ENCODE measurements at regions not wholly inside any gene's neighbourhood (a gene's known extent, or its start where the extent isn't known, plus 50 kb on each side); places are given as distances from the start of the nearest gene placed in this dataset.

DNA sequence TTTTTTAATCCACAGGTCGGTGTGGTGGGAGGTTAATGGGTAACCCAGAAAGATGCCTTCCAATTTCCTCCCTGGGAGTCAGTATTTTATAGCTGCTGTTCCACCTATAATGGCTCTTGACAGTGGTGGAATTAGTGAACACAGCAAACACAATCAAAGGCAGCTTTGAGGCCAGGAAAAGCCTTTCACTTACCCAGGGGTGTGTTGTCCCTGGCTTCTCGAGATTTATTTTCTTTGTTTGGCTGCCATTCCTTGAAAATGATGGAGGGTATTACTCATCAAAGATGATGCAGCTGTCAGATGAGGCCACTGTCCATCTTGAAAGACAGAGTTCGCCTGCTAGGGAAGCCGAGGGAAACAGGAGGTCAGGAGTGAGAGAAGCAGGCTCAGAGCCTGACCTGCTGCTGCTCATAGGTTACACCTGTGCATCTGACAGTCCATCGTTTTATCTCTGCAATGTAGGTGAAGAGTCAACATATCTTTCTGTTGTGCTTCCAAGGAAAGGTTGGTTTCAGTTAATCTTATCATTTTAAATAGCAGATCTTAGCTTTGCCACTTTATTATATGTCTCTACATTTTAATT lies 221.6 kb downstream of the XPNPEP1 start:
- TF ChIP-seq, protein P1, sequence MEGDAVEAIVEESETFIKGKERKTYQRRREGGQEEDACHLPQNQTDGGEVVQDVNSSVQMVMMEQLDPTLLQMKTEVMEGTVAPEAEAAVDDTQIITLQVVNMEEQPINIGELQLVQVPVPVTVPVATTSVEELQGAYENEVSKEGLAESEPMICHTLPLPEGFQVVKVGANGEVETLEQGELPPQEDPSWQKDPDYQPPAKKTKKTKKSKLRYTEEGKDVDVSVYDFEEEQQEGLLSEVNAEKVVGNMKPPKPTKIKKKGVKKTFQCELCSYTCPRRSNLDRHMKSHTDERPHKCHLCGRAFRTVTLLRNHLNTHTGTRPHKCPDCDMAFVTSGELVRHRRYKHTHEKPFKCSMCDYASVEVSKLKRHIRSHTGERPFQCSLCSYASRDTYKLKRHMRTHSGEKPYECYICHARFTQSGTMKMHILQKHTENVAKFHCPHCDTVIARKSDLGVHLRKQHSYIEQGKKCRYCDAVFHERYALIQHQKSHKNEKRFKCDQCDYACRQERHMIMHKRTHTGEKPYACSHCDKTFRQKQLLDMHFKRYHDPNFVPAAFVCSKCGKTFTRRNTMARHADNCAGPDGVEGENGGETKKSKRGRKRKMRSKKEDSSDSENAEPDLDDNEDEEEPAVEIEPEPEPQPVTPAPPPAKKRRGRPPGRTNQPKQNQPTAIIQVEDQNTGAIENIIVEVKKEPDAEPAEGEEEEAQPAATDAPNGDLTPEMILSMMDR (IDR thresholded peaks at IDR 0.05; ENCODE audit: insufficient read depth, low read length, poor library complexity, severe bottlenecking), result no peak
- H3K4me3 ChIP-seq (replicated peaks; ENCODE audit: low read depth, low read length), result no peak overlapping the region
- H3K36me3 ChIP-seq (ENCODE audit: control insufficient read depth, insufficient read depth, low read length), result no peaks in the 10 kb centered on the region
- no peaks in the 10 kb centered on the region for H3K27me3 ChIP-seq (replicated peaks; ENCODE audit: control insufficient read depth, insufficient read depth, low read length)
- no peak for DNase-seq (ENCODE audit: extremely low read depth, insufficient read length)

DNA sequence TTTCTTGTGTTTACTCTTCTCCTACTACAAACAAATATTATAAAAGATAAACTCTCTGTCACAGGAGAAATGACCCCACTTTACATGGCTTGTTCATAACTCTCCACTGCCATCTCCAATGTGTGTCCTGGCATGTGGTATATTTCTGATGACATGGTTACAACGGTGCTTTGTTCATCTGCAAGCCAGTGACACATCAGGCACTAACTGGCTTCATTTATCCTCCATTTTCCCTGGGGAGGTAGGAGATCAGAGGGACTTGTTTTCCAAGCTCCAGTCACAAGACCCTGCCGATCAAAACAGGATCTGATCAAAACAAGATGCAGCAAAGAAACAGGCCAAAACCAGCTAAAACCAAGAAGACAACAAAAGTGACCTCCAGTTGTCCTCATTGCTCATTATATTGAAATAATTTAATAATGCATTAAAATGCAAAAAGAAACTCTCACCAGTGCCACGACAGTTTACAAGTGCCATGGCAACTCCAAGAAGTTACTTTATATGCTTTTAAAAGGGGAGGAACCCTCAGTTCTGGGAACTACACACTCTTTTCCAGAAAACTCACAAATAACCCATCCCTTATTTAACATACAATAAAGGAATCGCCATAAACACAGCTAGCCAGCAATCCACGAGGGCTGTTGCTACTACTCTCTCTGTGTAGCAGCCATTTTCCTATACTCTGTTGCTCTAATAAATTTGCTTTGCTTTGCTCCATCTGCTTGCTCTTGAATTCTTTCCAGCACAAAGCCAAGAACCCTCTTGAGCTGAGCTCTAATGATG lies 224.2 kb downstream of the XPNPEP1 start:
- DNase-seq (ENCODE audit: extremely low read depth, insufficient read length), result no peak
- no peak overlapping the region for H3K4me3 ChIP-seq (replicated peaks; ENCODE audit: low read depth, low read length)
- H3K27me3 ChIP-seq (replicated peaks; ENCODE audit: control insufficient read depth, insufficient read depth, low read length), result no peaks in the 10 kb centered on the region
- TF ChIP-seq, protein P1 (IDR thresholded peaks at IDR 0.05; ENCODE audit: insufficient read depth, low read length, poor library complexity, severe bottlenecking), result no peak
- no peaks in the 10 kb centered on the region for H3K36me3 ChIP-seq (ENCODE audit: control insufficient read depth, insufficient read depth, low read length)

DNA sequence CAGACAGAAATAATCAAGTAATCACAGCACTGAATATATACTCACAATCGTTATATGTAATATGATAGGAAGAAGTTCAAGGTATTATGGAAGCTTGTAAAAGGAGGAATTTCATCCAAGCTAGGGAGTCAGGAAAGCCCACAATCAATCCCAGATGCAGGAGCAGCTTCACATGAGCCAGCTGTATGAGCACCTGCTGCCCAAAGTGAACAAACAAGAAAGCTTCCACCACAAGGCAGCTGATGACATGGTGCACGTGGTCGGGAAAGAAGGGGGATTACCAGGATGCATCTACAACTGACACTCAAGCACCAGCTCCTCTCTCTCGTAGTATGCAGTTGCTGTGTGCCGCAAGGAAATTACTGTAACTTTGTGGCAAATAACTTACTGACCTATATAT lies 225.2 kb downstream of the XPNPEP1 start:
- DNase-seq (ENCODE audit: extremely low read depth, insufficient read length), result no peak
- TF ChIP-seq, protein P1 (IDR thresholded peaks at IDR 0.05; ENCODE audit: insufficient read depth, low read length, poor library complexity, severe bottlenecking), result no peak

DNA sequence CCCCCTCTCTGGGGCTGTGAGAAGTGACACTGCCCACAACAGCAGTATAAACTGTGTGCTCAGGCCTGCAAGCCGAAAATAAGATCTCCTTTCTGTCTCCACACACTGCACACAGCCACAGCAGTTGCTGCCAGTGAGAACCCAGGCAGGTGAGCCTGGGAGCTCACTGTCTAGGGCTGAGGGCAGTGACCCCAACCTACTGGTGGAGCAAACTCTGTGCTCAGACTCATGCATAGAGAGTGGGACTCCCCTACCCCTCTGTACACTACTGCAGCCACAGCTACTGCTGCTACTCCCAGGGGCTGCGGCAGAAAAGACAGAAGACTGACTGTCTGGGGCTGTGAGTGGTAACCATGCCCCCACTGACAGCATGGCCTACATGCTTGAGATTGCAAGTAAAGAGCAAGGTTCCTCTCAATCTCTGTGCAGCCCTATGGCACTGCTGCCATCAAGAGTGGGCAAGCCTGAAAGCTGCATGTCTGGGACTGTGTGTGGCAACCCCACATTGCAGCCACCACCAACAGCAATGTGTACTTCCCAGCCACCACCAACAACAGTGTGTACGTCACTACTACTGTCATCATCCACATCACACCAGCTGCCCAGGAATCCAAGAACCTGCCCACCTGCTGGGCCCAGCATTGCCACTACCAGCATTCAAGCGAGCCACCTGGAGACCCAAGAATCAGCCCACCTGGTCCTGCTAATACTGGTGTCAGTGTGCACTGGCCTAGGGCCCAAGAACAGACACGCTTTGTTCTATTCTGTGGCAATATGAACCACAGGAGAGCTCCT lies 226.1 kb downstream of the XPNPEP1 start:
- Histone ChIP-seq H3K27me3 (replicated peaks; ENCODE audit: control insufficient read depth, insufficient read depth, low read length) (no peaks in the 10 kb centered on the region), H3K36me3 (ENCODE audit: control insufficient read depth, insufficient read depth, low read length) (no peaks in the 10 kb centered on the region), H3K4me3 (replicated peaks; ENCODE audit: low read depth, low read length) (no peak overlapping the region)
- TF ChIP-seq, protein P1 (IDR thresholded peaks at IDR 0.05; ENCODE audit: insufficient read depth, low read length, poor library complexity, severe bottlenecking), result no peak
- no peak for DNase-seq (ENCODE audit: extremely low read depth, insufficient read length)

More for the DNA sequence above, 225.2 kb downstream of the XPNPEP1 start:
- no peak overlapping the region for H3K4me3 ChIP-seq (replicated peaks; ENCODE audit: low read depth, low read length)
- H3K36me3 ChIP-seq (ENCODE audit: control insufficient read depth, insufficient read depth, low read length), result no peaks in the 10 kb centered on the region
- H3K27me3 ChIP-seq (replicated peaks; ENCODE audit: control insufficient read depth, insufficient read depth, low read length), result no peaks in the 10 kb centered on the region

DNA sequence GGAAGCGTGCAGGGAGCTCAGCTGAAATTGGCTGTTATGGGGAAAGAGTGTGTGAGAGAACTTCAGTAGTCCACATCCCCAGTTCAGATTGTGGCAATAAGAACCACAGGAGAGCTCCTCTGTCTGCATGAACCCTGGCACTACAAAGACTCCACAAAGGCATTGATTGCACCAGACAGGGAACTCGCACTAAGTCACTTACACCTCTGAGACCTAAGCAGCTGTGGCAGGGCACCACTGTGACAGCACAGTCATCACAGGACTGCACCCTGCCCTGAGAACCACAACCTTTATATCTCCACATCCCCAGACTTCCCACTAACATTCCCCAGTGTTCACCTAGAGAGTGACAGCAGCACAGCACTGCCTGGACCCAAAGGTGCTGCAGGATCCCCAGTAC lies 226.8 kb downstream of the XPNPEP1 start:
- Histone ChIP-seq H3K27me3 (replicated peaks; ENCODE audit: control insufficient read depth, insufficient read depth, low read length) (no peaks in the 10 kb centered on the region), H3K36me3 (ENCODE audit: control insufficient read depth, insufficient read depth, low read length) (no peaks in the 10 kb centered on the region), H3K4me3 (replicated peaks; ENCODE audit: low read depth, low read length) (no peak overlapping the region)
- DNase-seq (ENCODE audit: extremely low read depth, insufficient read length), result no peak
- TF ChIP-seq, protein P1 (IDR thresholded peaks at IDR 0.05; ENCODE audit: insufficient read depth, low read length, poor library complexity, severe bottlenecking), result no peak

All from GM06990 (cell line).